HEK293 (cell line): ENCODE measurements at regions not wholly inside any gene's neighbourhood (a gene's known extent, or its start where the extent isn't known, plus 50 kb on each side); places are given as distances from the start of the nearest gene placed in this dataset.

Experiments
- CTCF ChIA-PET: fragments of 350-600 bp; formaldehyde crosslinking; extraction: SDS; loops from one replicate; lab custom pipeline; 2021; ENCODE audit warnings: antibody characterized with exemption; lab: Yijun Ruan, JAX
- POLR2A ChIA-PET: fragments of 300-600 bp; formaldehyde crosslinking; extraction: SDS; loops from one replicate; lab custom pipeline; 2020; ENCODE audit warnings: antibody characterized with exemption, inconsistent platforms; lab: Yijun Ruan, JAX
- H3K27ac ChIP-seq: fragments of 200-500 bp; sonication (Bioruptor generic); 2 replicates; pipeline ENCODE4 v1.5.1; 2014; ENCODE audit warnings: low read depth, low read length, control low read depth, inconsistent platforms; ENCODE audit errors: extremely low read depth
- H3K36me3 ChIP-seq, 2 experiments: fragments of 200-500 bp in 1 of 2; sonication (Bioruptor generic) in 1 of 2; 1 replicate in 1 of 2; 2 replicates in 1 of 2; pipeline ENCODE4 v1.5.1; 2014 to 2017; ENCODE audit warnings: inconsistent platforms in 2 of 2, low read length in 2 of 2; ENCODE audit not compliant: control insufficient read depth in 2 of 2, insufficient read depth in 1 of 2
- H3K4me1 ChIP-seq: fragments of 200-500 bp; sonication (Bioruptor generic); 2 replicates; pipeline ENCODE4 v1.5.1; 2014; ENCODE audit warnings: mild to moderate bottlenecking, low read length, inconsistent platforms; ENCODE audit not compliant: control insufficient read depth, insufficient read depth
- H3K4me3 ChIP-seq: 2 replicates; pipeline ENCODE4 v1.5.1; 2011; ENCODE audit warnings: low read depth, mild to moderate bottlenecking, control low read depth, low read length, moderate library complexity
- H3K9me3 ChIP-seq: fragments of 200-500 bp; sonication (Bioruptor generic); 2 replicates; pipeline ENCODE4 v1.5.1; 2014; ENCODE audit warnings: low read depth, low read length, inconsistent platforms; ENCODE audit not compliant: control insufficient read depth, insufficient read depth
- GLI4 ChIP-seq: fragments of 450-650 bp; formaldehyde crosslinking; IDR thresholded peaks from 2 replicates; pipeline ENCODE4 v1.5.1; 2016; ENCODE audit warnings: missing biosample characterization, missing genetic modification characterization
- KLF16 ChIP-seq: fragments of 450-650 bp; formaldehyde crosslinking; IDR thresholded peaks from 2 replicates; pipeline ENCODE4 v1.5.1; 2017; ENCODE audit warnings: missing biosample characterization, missing genetic modification characterization
- SCRT2 ChIP-seq: fragments of 450-650 bp; formaldehyde crosslinking; IDR thresholded peaks from 2 replicates; pipeline ENCODE4 v1.5.1; 2016; ENCODE audit warnings: missing biosample characterization, missing genetic modification characterization
- ZFP69B ChIP-seq: fragments of 450-650 bp; formaldehyde crosslinking; IDR thresholded peaks from 2 replicates; pipeline ENCODE4 v1.5.1; 2016; ENCODE audit warnings: missing biosample characterization, missing genetic modification characterization
- ZNF112 ChIP-seq: fragments of 450-650 bp; formaldehyde crosslinking; IDR thresholded peaks from 2 replicates; pipeline ENCODE4 v1.5.0; 2017; ENCODE audit warnings: missing biosample characterization, missing genetic modification characterization
- ZNF155 ChIP-seq: fragments of 450-650 bp; formaldehyde crosslinking; IDR thresholded peaks from 2 replicates; pipeline ENCODE4 v1.5.1; 2016; ENCODE audit warnings: missing biosample characterization, missing genetic modification characterization
- ZNF184 ChIP-seq: fragments of 450-650 bp; IDR thresholded peaks from 2 replicates; pipeline ENCODE4 v1.5.1; 2018; ENCODE audit warnings: missing biosample characterization, mild to moderate bottlenecking, missing genetic modification characterization
- ZNF223 ChIP-seq: fragments of 450-650 bp; formaldehyde crosslinking; IDR thresholded peaks from 2 replicates; pipeline ENCODE4 v1.5.1; 2016; ENCODE audit warnings: missing biosample characterization, missing genetic modification characterization
- ZNF354C ChIP-seq: fragments of 450-650 bp; formaldehyde crosslinking; IDR thresholded peaks from 2 replicates; pipeline ENCODE4 v1.5.1; 2016; ENCODE audit warnings: missing biosample characterization, missing genetic modification characterization, low read depth, borderline replicate concordance
- ZNF510 ChIP-seq: fragments of 450-650 bp; formaldehyde crosslinking; IDR thresholded peaks from 2 replicates; pipeline ENCODE4 v1.5.1; 2018; ENCODE audit warnings: mild to moderate bottlenecking, missing genetic modification characterization, missing biosample characterization; ENCODE audit not compliant: insufficient replicate concordance
- ZNF624 ChIP-seq: fragments of 450-650 bp; formaldehyde crosslinking; IDR thresholded peaks from 2 replicates; pipeline ENCODE4 v1.5.1; 2017; ENCODE audit warnings: missing biosample characterization, missing genetic modification characterization
- ZNF658 ChIP-seq: fragments of 450-650 bp; formaldehyde crosslinking; IDR thresholded peaks from 2 replicates; pipeline ENCODE4; 2016; ENCODE audit warnings: missing biosample characterization, missing genetic modification characterization
- ZNF660 ChIP-seq: fragments of 450-650 bp; IDR thresholded peaks from 2 replicates; pipeline ENCODE4 v1.5.1; 2018; ENCODE audit warnings: missing biosample characterization, mild to moderate bottlenecking, missing genetic modification characterization
- ZNF664 ChIP-seq: fragments of 450-650 bp; formaldehyde crosslinking; IDR thresholded peaks from 2 replicates; pipeline ENCODE4 v1.5.1; 2016; ENCODE audit warnings: missing biosample characterization, missing genetic modification characterization
- ZNF76 ChIP-seq: fragments of 450-650 bp; formaldehyde crosslinking; IDR thresholded peaks from 2 replicates; pipeline ENCODE4; 2016; ENCODE audit warnings: low read depth, missing biosample characterization, missing genetic modification characterization, borderline replicate concordance
- ZNF830 ChIP-seq: fragments of 450-650 bp; IDR thresholded peaks from 2 replicates; pipeline ENCODE4 v1.5.0; 2018; ENCODE audit warnings: missing biosample characterization, missing genetic modification characterization, low read depth, mild to moderate bottlenecking, moderate library complexity
- ZNF837 ChIP-seq: fragments of 450-650 bp; formaldehyde crosslinking; IDR thresholded peaks from 2 replicates; pipeline ENCODE4 v1.5.1; 2016; ENCODE audit warnings: missing biosample characterization, missing genetic modification characterization
- ZSCAN30 ChIP-seq: fragments of 450-650 bp; IDR thresholded peaks from 2 replicates; pipeline ENCODE4 v1.5.1; 2018; ENCODE audit warnings: missing biosample characterization, mild to moderate bottlenecking, missing genetic modification characterization, moderate library complexity
- TF ChIP-seq, protein P1 (sequence below): fragments of 450-650 bp; formaldehyde crosslinking; IDR thresholded peaks from 2 replicates; pipeline ENCODE4 v1.5.1; 2016; ENCODE audit warnings: missing biosample characterization, missing genetic modification characterization
- TF ChIP-seq, protein P2 (sequence below): fragments of 450-650 bp; formaldehyde crosslinking; IDR thresholded peaks from 2 replicates; pipeline ENCODE4 v1.5.1; 2017; ENCODE audit warnings: missing biosample characterization, missing genetic modification characterization
- TF ChIP-seq, protein P3 (sequence below): fragments of 450-650 bp; formaldehyde crosslinking; IDR thresholded peaks from 2 replicates; pipeline ENCODE4 v1.5.1; 2016; ENCODE audit warnings: missing biosample characterization, missing genetic modification characterization
- TF ChIP-seq, protein P4 (sequence below): fragments of 450-650 bp; formaldehyde crosslinking; IDR thresholded peaks from 2 replicates; pipeline ENCODE4 v1.5.1; 2016; ENCODE audit warnings: missing biosample characterization, missing genetic modification characterization
- TF ChIP-seq, protein P5 (sequence below): fragments of 450-650 bp; formaldehyde crosslinking; IDR thresholded peaks from 2 replicates; pipeline ENCODE4 v1.5.0; 2017; ENCODE audit warnings: missing biosample characterization, missing genetic modification characterization, borderline replicate concordance

DNA sequence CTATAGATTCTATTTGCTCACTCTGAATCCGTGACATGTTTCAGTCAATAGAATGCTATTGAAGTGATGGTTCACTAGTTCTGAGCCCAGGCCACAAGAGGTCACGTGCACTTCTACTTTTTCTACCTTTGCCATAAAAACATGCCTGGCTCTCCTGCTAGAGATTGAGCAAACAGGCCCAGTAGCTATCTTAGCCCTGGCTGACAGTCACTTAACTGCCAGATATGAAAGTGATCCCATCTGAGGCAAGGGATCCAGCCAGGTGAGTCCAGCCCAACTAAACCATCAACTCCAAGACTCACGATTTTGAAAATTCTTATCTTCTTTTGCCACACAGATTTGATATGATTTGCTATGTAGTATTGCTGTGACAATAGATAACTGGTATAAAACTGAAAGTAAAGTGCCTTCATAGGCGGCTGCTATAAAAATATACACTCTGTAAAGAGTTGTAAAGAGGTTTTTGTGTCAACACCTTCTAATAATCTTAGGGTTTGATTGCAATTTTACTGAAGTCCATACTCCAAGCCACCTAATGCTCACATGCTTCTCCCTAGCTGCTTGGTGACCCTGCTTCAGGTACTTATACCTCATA lies 937.7 kb upstream of the SOX9 start:
- no peak for TF ChIP-seq ZSCAN30 (tag by site-specific recombination)
- TF ChIP-seq SCRT2: no peak
- TF ChIP-seq ZNF658 (tag by site-specific recombination): no peak
- no peak for TF ChIP-seq ZNF223 (tag by site-specific recombination)
- no peak for TF ChIP-seq ZNF112 (tag by site-specific recombination)
- no peak for TF ChIP-seq GLI4 (tag by site-specific recombination)
- no peak for TF ChIP-seq ZNF830 (tag by site-specific recombination)
- no peak for TF ChIP-seq ZNF837 (tag by site-specific recombination)
- no peak for TF ChIP-seq ZNF76
- no peak for TF ChIP-seq ZNF660 (tag by site-specific recombination)
- TF ChIP-seq ZNF155 (tag by site-specific recombination): no peak
- no peak for TF ChIP-seq ZFP69B (tag by site-specific recombination)
- TF ChIP-seq, protein P1, sequence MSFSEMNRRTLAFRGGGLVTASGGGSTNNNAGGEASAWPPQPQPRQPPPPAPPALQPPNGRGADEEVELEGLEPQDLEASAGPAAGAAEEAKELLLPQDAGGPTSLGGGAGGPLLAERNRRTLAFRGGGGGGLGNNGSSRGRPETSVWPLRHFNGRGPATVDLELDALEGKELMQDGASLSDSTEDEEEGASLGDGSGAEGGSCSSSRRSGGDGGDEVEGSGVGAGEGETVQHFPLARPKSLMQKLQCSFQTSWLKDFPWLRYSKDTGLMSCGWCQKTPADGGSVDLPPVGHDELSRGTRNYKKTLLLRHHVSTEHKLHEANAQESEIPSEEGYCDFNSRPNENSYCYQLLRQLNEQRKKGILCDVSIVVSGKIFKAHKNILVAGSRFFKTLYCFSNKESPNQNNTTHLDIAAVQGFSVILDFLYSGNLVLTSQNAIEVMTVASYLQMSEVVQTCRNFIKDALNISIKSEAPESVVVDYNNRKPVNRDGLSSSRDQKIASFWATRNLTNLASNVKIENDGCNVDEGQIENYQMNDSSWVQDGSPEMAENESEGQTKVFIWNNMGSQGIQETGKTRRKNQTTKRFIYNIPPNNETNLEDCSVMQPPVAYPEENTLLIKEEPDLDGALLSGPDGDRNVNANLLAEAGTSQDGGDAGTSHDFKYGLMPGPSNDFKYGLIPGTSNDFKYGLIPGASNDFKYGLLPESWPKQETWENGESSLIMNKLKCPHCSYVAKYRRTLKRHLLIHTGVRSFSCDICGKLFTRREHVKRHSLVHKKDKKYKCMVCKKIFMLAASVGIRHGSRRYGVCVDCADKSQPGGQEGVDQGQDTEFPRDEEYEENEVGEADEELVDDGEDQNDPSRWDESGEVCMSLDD (tag by site-specific recombination): no peak
- TF ChIP-seq ZNF664 (tag by site-specific recombination): no peak
- TF ChIP-seq ZNF184 (tag by site-specific recombination): no peak
- TF ChIP-seq ZNF510: no peak
- TF ChIP-seq, protein P2, sequence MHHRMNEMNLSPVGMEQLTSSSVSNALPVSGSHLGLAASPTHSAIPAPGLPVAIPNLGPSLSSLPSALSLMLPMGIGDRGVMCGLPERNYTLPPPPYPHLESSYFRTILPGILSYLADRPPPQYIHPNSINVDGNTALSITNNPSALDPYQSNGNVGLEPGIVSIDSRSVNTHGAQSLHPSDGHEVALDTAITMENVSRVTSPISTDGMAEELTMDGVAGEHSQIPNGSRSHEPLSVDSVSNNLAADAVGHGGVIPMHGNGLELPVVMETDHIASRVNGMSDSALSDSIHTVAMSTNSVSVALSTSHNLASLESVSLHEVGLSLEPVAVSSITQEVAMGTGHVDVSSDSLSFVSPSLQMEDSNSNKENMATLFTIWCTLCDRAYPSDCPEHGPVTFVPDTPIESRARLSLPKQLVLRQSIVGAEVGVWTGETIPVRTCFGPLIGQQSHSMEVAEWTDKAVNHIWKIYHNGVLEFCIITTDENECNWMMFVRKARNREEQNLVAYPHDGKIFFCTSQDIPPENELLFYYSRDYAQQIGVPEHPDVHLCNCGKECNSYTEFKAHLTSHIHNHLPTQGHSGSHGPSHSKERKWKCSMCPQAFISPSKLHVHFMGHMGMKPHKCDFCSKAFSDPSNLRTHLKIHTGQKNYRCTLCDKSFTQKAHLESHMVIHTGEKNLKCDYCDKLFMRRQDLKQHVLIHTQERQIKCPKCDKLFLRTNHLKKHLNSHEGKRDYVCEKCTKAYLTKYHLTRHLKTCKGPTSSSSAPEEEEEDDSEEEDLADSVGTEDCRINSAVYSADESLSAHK: no peak
- Histone ChIP-seq H3K36me3 (no peaks in the 10 kb centered on the region), H3K9me3 (no peaks in the 10 kb centered on the region), H3K27ac (no peak overlapping the region), H3K4me1 (peaks cover 24% of the 10 kb centered on the region), H3K4me3 (no peak overlapping the region)
- POLR2A ChIA-PET: no interaction called here
- CTCF ChIA-PET: no interaction called here

DNA sequence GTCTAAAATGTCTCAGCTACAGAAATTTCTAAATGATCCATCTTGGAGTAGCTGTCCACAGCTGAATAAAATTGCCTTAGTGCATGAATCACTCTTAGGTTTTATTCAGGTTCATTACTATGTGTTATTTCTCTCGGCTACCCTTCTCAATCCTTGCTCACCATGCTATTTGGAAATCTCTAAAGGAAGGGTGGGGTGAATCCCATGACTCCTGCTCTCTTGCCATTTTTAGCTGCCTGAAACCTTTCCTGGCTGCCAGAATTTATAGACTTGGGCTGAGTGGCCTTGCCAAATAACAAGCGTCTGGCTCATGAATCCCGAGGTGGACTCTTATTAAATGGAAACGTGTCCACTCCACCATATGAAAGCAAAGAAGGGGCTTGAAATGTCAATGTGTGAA lies 936.1 kb upstream of the SOX9 start:
- ChIA-PET POLR2A (no interaction called here), CTCF (interaction anchor here (0.6 kb wide), 1 partner anchor 58 kb away, joined by 3 read pairs; no protein-coding TSS in a partner anchor)
- no peaks in the 10 kb centered on the region for H3K9me3 ChIP-seq
- TF ChIP-seq KLF16 (tag by site-specific recombination) (no peak), ZNF624 (no peak), ZNF184 (tag by site-specific recombination) (no peak), ZNF354C (tag by site-specific recombination) (no peak)
- TF ChIP-seq, protein P3, sequence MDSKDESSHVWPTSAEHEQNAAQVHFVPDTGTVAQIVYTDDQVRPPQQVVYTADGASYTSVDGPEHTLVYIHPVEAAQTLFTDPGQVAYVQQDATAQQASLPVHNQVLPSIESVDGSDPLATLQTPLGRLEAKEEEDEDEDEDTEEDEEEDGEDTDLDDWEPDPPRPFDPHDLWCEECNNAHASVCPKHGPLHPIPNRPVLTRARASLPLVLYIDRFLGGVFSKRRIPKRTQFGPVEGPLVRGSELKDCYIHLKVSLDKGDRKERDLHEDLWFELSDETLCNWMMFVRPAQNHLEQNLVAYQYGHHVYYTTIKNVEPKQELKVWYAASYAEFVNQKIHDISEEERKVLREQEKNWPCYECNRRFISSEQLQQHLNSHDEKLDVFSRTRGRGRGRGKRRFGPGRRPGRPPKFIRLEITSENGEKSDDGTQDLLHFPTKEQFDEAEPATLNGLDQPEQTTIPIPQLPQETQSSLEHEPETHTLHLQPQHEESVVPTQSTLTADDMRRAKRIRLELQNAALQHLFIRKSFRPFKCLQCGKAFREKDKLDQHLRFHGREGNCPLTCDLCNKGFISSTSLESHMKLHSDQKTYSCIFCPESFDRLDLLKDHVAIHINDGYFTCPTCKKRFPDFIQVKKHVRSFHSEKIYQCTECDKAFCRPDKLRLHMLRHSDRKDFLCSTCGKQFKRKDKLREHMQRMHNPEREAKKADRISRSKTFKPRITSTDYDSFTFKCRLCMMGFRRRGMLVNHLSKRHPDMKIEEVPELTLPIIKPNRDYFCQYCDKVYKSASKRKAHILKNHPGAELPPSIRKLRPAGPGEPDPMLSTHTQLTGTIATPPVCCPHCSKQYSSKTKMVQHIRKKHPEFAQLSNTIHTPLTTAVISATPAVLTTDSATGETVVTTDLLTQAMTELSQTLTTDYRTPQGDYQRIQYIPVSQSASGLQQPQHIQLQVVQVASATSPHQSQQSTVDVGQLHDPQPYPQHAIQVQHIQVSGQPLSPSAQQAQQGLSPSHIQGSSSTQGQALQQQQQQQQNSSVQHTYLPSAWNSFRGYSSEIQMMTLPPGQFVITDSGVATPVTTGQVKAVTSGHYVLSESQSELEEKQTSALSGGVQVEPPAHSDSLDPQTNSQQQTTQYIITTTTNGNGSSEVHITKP (tag by site-specific recombination): no peak
- TF ChIP-seq, protein P4, sequence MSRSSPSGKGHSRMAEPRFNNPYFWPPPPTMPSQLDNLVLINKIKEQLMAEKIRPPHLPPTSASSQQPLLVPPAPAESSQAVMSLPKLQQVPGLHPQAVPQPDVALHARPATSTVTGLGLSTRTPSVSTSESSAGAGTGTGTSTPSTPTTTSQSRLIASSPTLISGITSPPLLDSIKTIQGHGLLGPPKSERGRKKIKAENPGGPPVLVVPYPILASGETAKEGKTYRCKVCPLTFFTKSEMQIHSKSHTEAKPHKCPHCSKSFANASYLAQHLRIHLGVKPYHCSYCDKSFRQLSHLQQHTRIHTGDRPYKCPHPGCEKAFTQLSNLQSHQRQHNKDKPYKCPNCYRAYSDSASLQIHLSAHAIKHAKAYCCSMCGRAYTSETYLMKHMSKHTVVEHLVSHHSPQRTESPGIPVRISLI (tag by site-specific recombination): peak; percentile 14; the same call in 1 of the 2 replicates
- TF ChIP-seq, protein P5, sequence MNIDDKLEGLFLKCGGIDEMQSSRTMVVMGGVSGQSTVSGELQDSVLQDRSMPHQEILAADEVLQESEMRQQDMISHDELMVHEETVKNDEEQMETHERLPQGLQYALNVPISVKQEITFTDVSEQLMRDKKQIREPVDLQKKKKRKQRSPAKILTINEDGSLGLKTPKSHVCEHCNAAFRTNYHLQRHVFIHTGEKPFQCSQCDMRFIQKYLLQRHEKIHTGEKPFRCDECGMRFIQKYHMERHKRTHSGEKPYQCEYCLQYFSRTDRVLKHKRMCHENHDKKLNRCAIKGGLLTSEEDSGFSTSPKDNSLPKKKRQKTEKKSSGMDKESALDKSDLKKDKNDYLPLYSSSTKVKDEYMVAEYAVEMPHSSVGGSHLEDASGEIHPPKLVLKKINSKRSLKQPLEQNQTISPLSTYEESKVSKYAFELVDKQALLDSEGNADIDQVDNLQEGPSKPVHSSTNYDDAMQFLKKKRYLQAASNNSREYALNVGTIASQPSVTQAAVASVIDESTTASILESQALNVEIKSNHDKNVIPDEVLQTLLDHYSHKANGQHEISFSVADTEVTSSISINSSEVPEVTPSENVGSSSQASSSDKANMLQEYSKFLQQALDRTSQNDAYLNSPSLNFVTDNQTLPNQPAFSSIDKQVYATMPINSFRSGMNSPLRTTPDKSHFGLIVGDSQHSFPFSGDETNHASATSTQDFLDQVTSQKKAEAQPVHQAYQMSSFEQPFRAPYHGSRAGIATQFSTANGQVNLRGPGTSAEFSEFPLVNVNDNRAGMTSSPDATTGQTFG (tag by site-specific recombination): no peak

More for the DNA sequence above, 936.1 kb upstream of the SOX9 start:
- H3K36me3 ChIP-seq: no peaks in the 10 kb centered on the region
- H3K4me3 ChIP-seq: no peak overlapping the region
- H3K27ac ChIP-seq: no peak overlapping the region
- H3K4me1 ChIP-seq: peaks cover 29% of the 10 kb centered on the region
